ENCODE measurements at regions not wholly inside any gene's neighbourhood (a gene's known extent, or its start where the extent isn't known, plus 50 kb on each side); places are given as distances from the start of the nearest gene placed in this dataset.

GRCh38 chrX:3204606-3205005, 141.8 kb downstream of the MXRA5 start:
- no peak for TF ChIP-seq CTCF (optimal IDR thresholded peaks at IDR 0.05 in 1 of 3, IDR thresholded peaks at IDR 0.05 in 1 of 3, conservative IDR thresholded peaks at IDR 0.05 in 1 of 3; ENCODE audit: extremely low read depth in 1 of 3, insufficient read depth in 2 of 3, low read length in 3 of 3)
- TF ChIP-seq EZH2 (IDR thresholded peaks at IDR 0.05; ENCODE audit: low read length) = no peak
